GM21737 (cell line): ENCODE measurements at regions not wholly inside any gene's neighbourhood (a gene's known extent, or its start where the extent isn't known, plus 50 kb on each side); places are given as distances from the start of the nearest gene placed in this dataset.
"Not testable (repeated sequence)": the region's sequence is repeated elsewhere in the genome, so short reads cannot be mapped to it uniquely, and the experiment has no call there.

Experiments used
- ATAC-seq: cut with Tn5 transposase; IDR thresholded peaks from one replicate; pipeline ENCODE4 v1.9.1; 2021; ENCODE audit warnings: mild to moderate bottlenecking, moderate library complexity; ENCODE audit not compliant: unreplicated experiment

- ATAC-seq: no peak
These were observed 564.4 kb downstream of the TMA16 start for GRCh38 chr4:164058776-164059445.

GRCh38 chr4:164060456-164060855, 566.0 kb downstream of the TMA16 start:
- no peak for ATAC-seq

DNA sequence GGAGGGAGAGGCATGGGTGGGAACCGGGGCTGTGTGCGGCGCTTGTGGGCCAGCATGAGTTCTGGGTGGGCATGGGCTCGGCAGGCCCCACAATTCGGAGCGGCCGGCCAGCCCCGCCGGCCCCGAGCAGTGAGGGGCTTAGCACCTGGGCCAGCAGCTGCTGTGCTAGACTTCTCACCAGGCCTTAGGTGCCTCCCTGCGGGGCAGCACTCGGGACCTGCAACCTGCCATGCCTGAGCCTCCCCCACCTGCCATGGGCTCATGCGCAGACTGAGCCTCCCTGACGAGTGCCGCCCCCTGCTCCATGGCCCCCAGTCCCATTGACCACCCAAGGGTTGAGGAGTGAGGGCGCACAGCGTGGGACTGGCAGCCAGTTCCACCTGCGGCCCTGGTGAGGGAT, 573.9 kb downstream of the TMA16 start:
- no peak for ATAC-seq

GRCh38 chr4:164070625-164071024, 576.1 kb downstream of the TMA16 start:
- ATAC-seq: no peak

DNA sequence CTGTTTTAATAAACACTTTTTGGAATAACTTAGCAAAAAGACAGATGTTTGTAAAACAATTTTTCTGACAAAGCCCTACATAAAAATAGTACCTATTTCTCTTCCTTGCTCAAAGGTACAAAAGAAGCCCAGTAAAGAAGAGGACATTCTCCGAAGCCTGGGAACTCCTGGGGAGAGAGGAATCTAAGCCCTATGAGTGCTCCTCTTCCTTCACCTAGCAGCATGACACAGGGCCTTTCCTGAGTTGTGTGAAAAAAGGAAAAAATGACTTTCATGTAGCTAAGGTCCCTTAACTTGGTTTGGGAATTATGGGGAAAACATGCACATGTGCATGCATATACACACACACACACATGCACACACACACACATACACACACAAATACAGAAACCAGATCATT, 586.9 kb downstream of the TMA16 start:
- no peak for ATAC-seq

DNA sequence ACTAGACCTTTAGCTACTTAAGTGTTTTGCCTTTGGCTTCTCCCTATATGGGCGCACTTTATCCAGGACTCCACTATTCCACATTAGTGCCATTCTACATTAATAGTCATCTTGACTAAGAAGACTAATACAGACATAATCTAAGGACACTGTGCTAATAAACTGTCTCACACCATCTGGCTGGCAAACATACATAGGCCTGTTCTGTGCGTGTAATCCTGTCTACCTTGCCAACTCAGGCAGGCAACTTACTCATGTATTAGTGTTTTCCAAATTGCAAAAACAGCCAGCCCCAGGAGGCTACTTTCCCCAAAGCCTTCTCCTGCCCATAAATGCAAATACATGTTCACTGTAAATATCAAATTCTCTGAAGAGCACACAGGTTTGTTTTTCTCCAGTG, 587.3 kb downstream of the TMA16 start:
- ATAC-seq: no peak

DNA sequence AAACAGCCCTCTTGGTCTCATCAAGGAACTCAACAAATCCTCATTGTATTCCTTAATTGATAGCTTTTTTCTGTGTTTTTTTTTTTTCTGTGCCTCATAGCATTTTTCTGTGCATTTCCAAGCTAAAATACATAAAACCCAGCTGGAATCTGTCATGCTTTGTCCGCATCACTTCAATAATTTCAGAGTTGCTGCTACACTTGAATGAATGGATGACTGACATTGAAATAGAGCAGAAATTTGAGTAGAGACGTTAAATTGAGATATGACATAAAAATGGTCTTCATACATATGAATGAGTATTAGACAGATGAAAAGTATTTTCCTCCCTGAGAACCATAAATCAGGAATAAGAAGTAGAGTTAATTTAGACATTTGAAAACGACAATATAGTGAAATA, 593.2 kb downstream of the TMA16 start:
- ATAC-seq: no peak

GRCh38 chr4:164095313-164096110, 601.0 kb downstream of the TMA16 start:
- no peak for ATAC-seq

DNA sequence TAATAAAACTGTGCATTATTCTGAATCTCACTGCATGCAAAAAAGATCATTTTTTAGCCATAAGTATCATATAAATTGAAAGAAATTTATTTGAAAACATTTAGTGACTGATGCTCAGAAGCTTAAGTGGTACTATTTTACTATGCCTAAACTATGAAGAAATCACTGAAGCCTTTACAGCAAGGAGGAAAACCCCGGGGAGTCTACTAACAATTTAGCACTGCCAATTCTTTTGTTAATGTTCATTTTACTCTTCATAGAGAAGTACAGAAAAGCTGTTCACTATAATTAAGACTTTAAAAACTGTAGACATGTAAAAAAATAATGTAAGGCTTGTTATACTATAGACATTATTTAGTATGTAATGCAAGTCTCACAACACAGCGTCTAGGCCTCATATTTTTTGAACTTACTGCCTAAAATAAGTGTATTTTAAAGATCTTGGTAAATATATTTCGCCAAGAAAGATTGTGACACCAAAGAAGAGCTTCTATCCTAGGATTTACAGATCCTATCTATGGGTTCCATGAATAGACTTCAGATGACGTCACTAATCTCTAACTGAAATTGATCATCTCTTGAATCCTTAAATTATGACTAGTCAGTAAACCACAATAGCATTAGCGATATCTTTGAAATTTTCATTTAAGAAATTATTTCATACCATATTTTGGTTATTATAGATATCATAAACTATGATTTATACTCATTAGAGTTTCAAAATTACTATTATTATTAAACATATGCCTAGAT, 602.5 kb downstream of the TMA16 start:
- no peak for ATAC-seq

DNA sequence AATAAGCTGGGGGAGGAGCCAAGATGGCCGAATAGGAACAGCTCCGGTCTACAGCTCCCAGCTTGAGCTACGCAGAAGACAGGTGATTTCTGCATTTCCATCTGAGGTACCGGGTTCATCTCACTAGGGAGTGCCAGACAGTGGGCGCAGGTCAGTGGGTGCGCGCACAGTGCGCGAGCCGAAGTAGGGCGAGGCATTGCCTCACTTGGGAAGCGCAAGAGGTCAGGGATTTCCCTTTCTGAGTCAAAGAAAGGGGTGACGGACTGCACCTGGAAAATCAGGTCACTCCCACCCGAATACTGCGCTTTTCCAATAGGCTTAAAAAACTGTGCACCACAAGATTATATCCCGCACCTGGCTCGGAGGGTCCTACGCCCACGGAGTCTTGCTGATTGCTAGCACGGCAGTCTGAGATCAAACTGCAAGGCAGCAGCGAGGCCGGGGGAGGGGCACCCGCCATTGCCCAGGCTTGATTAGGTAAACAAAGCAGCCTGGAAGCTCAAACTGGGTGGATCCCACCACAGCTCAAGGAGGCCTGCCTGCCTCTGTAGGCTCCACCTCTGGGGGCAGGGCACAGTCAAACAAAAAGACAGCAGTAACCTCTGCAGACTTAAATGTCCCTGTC, 606.4 kb downstream of the TMA16 start:
- ATAC-seq: not testable (repeated sequence)

GRCh38 chr4:164108971-164109370, 614.5 kb downstream of the TMA16 start:
- ATAC-seq: no peak

DNA sequence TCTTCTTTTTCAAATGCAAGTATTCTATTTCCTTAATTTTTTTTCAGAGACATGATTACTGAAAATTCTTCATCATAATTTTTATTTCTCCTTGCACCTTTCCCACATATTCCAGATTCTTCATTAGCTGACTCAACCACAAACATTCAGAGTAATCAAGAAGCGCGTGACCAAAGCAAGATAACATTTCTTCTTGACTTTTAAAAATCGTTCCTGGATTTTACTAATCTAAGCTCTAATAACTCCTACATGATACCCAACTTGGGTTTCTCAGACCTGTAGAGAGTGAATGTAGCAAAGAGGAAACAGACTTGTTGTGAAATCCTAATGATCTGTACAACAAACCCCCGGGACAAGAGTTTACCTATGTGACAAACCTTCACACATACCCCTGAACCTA, 615.0 kb downstream of the TMA16 start:
- no peak for ATAC-seq

DNA sequence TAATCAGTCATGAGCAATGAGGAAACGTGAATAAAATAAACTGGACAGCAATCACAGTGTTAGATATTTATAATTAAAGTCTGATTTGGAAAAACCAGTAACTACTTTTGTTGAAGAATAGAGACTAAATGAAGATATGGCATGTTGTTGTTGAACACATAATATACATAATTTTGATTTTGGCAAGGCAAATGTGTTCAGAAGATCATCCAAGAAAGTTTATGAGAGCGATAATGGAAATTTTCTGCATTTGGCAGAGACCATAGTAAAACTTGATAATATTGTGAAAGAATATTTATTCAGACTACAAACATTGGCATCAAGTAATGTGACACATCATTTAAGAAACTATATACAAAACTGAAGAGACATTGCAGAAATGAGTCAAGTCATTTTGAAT, 620.7 kb downstream of the TMA16 start:
- no peak for ATAC-seq

GRCh38 chr4:164116286-164116685, 621.8 kb downstream of the TMA16 start:
- no peak for ATAC-seq

DNA sequence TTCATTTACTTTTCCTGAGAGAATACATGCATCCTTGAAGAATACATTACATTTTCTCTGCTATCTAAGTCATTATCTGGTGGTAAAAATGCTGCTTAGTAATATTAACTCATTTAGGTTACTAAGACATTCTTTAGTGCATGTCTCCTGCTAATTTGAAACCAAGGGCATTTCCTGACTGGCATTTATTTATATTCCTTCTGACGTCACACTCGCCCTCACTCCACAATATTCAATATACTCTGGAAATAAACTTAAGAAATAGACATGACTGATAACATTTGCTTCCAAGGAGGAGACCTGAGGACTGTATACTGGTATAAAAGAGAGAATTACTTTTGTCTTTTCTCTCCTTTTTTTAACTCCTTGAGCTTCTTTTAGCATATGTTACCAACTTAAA, 619.5 kb upstream of the SMIM31 start:
- no peak for ATAC-seq

DNA sequence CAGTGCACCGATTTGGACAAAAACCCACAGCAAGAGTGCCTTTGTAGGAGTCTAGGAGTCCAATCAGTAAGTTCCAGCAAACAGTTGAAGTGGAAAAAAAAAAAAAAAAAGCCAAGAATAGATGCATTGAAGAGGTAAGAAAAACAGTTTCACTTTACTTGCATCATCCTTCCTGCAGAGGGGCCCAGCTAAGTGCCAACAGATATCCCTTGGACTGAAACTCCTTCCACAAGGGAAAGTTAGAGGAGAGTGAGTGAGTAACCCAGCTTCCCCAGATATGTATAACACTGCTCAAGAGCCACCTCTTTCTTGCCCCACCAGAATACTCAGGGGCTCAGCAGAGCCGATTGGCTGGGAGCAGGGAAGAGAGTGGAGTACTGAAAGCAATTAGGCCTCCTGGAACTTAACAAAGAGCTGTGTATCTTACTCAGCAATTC, 617.7 kb upstream of the SMIM31 start:
- no peak for ATAC-seq

- ATAC-seq: no peak
These were observed 615.4 kb upstream of the SMIM31 start for GRCh38 chr4:164138521-164138920.

DNA sequence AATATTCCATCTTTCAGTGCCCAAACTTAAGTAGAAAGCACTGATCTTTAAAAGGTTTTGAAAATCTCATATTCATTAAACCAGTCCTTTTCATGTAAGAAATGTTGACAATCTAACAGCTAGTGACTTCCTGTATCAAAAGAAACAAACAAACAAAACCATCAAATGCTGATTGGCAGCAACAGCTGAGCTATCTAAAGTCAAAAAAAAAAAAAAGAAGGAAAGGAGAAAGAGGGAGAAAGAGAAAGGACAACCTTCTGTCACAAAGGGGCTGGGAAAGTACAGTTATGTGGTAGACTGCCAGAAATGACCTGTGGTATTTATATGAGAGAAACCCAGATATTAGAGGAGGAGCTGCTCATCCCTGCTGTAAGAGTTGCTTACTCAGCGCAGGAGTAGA, 614.6 kb upstream of the SMIM31 start:
- no peak for ATAC-seq

DNA sequence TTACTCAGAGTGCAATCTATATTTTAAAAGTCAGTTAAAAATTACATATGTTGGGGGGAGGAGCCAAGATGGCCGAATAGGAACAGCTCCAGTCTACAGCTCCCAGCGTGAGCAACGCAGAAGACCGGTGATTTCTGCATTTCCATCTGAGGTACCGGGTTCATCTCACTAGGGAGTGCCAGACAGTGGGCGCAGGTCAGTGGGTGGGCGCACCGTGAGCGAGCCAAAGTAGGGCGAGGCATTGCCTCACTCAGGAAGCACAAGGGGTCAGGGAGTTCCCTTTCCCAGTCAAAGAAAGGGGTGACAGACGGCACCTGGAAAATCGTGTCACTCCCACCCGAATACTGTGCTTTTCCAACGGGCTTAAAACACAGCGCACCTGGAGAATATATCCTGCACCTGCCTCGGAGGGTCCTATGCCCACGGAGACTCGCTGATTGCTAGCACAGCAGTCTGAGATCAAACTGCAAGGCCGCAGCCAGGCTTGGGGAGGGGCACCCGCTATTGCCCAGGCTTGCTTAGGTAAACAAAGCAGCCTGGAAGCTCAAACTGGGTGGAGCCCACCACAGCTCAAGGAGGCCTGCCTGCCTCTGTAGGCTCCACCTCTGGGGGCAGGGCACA, 612.1 kb upstream of the SMIM31 start:
- ATAC-seq: not testable (repeated sequence)

DNA sequence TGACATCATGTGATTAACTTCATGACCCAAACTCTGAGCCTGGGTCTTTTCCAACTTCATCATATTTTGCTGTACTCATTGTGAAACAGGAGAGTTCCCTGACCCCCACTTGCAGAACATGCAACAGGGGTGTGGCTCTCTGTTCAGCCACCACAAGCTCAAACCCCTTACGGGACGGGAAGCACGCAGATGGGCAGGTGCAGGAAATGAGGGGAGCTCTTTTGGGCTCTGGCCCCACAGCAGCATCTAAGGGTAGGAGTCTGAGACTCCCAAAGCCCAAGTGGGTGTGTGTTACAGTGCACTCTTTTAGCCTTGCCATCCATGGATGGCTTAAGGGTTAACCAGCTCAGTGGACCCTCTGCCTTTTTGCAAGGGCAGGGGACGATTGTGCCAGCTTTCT, 599.5 kb upstream of the SMIM31 start:
- ATAC-seq: no peak

DNA sequence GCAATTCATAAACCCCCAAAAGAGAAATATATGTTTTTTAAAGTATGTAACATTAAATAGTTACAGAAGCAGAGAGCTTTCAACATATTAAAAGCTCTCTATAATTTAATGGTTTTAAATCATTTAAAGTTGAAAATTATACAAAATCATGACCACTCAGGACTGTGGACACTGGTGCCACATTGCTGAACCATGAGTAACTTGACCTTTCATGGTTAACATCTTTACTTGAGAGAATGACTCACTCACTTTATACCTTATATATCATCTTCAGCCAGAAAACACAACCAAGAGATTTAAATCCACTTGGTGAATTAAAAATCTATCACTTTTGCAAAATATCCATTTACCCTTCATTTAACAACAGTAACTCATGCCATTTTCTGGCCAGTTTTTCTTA, 584.3 kb upstream of the SMIM31 start:
- no peak for ATAC-seq
